CD4-positive, alpha-beta T cell treated with Interleukin-15 for 1 hour (primary cell): ENCODE measurements at regions not wholly inside any gene's neighbourhood (a gene's known extent, or its start where the extent isn't known, plus 50 kb on each side); places are given as distances from the start of the nearest gene placed in this dataset.
"Not testable (repeated sequence)": the region's sequence is repeated elsewhere in the genome, so short reads cannot be mapped to it uniquely, and the experiment has no call there.

Experiments
- DNase-seq: peaks from one replicate; pipeline ENCODE4 v3.0.0-alpha.2; 2020

GRCh38 chr4:49117951-49118350, 131.9 kb downstream of the CWH43 start:
- not testable (repeated sequence) for DNase-seq

DNA sequence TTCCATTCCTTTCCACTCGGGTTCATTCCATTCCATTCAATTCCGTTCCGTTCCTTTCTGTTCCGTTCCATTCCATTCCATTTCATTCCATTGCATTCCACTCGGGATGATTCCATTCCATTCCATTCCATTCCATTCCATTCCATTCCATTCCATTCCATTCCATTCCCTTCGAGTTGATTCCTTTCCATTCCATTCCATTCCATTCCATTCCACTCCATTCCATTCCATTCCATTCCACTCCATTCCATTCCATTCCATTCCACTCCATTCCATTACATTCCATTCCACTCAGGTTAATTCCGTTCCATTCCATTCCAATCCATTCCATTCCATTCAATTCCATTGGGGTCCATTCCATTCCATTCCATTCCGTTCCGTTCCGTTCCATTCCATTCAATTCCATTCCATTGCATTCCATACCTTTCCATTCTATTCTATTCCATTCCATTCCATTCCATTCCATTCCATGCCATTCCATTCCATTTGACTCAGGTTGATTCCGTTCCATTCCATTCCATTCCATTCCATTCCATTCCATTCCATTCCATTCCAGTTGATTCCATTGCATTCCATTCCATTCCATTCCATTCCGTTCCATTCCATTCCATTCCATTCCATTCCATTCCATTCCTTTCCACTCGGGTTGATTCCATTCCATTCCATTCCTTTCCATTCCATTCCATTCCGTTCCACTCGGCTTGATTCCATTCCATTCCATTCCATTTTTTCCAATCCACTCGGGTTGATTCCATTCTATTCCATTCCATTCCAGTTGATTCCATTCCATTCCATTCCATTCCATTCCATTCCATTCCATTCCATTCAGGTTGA, 132.5 kb downstream of the CWH43 start:
- DNase-seq = not testable (repeated sequence)

- not testable (repeated sequence) for DNase-seq
Observed at GRCh38 chr4:49119345-49119744, 133.3 kb downstream of the CWH43 start.

DNA sequence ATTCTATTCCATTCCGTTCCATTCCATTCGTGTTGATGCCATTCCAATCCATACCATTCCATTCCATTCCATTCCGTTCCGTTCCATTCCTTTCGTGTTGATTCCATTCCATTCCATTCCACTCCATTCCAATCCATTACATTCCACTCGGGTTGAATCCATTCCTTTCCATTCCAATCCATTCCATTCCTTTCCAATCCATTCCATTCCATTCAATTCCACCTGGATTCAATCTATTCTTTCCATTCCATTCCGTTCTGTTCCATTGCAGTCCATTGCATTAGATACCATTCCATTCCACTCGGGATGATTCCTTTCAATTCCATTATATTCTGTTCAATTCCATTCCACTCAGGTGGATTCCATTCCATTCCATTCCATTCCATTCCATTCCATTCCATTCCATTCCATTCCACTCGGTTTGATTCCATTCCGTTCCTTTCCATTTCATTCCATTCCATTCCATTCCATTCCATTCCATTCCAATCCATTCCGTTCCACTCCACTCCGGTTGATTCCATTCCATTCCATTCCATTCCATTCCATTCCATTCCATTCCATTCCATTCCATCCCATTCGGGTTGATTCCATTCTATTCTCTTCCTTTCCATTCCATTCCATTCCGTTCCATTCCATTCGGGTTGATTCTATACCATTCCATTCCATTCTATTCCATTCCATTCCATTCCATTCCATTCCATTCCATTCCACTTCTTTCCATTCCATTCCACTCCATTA, 134.1 kb downstream of the CWH43 start:
- DNase-seq = not testable (repeated sequence)

GRCh38 chr4:49120804-49121203, 134.7 kb downstream of the CWH43 start:
- DNase-seq = not testable (repeated sequence)

DNA sequence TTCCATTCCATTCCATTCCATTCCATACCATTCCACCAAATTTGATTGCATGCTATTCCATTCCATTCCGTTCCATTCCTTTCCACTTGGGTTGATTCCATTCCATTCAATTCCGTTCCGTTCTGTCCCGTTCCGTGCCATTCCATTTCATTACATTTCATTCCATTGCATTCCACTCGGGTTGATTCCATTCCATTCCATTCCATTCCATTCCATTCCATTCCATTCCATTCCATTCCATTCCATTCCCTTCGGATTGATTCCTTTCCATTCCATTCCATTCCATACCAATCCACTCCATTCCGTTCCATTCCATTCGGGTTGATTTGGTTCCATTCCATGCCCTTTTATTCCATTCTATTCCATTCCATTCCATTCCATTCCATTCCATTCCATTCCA, 140.4 kb downstream of the CWH43 start:
- not testable (repeated sequence) for DNase-seq

- DNase-seq = not testable (repeated sequence)
Observed at GRCh38 chr4:49126858-49127257, 140.8 kb downstream of the CWH43 start.

DNA sequence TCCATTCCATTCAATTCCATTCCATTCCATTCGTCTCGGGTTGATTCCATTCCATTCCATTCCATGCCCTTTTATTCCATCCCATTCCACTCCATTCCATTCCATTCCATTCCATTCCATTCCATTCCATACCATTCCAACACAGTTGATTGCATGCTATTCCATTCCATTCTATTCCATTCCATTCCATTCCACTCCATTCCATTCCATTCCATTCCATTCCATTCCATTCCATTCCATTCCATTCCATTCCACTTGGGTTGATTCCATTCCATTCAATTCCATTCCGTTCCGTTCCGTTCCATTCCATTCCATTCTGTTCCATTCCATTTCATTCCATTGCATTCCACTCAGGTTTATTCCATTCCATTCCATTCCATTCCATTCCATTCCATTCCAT, 143.3 kb downstream of the CWH43 start:
- DNase-seq = not testable (repeated sequence)

DNA sequence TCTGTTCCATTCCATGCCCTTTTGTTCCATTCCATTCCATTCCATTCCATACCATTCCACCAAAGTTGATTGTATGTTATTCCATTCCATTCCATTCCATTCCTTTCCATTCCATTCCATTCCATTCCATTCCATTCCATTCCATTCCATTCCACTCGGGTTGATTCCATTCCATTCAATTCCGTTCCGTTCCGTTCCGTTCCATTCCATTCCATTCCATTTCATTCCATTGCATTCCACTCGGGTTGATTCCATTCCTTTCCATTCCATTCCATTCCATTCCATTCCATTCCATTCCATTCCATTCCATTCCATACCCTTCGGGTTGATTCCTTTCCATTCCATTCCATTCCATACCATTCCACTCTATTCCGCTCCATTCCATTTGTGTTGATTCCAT, 143.8 kb downstream of the CWH43 start:
- not testable (repeated sequence) for DNase-seq

- DNase-seq = not testable (repeated sequence)
Observed at GRCh38 chr4:49130724-49131123, 144.6 kb downstream of the CWH43 start.

DNA sequence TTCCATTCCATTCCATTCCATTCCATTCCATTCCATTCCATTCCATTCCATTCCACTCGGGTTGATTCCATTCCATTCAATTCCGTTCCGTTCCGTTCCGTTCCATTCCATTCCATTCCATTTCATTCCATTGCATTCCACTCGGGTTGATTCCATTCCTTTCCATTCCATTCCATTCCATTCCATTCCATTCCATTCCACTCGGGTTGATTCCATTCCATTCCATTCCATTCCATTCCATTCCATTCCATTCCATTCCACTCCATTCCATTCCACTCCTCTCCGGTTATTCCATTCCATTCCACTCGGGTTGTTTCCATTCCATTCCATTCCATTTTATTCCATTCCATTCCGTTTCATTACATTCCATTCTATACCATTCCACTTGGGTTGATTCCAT, 151.0 kb downstream of the CWH43 start:
- DNase-seq = not testable (repeated sequence)

- DNase-seq = not testable (repeated sequence)
Observed at GRCh38 chr4:49137961-49138360, 151.9 kb downstream of the CWH43 start.

GRCh38 chr4:49138818-49139217, 152.7 kb downstream of the CWH43 start:
- not testable (repeated sequence) for DNase-seq

DNA sequence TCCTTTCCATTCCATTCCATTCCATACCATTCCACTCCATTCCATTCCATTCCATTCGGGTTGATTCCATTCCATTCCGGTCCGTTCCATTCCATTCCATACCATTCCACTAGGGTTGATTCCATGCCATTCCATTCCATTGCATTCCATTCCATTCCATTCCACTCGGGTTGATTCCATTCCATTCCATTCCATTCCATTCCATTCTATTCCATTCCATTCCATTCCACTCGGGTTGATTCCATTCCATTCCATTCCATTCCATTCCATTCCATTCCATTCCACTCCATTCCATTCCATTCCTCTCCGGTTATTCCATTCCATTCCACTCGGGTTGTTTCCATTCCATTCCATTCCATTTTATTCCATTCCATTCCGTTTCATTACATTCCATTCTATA, 153.4 kb downstream of the CWH43 start:
- not testable (repeated sequence) for DNase-seq

DNA sequence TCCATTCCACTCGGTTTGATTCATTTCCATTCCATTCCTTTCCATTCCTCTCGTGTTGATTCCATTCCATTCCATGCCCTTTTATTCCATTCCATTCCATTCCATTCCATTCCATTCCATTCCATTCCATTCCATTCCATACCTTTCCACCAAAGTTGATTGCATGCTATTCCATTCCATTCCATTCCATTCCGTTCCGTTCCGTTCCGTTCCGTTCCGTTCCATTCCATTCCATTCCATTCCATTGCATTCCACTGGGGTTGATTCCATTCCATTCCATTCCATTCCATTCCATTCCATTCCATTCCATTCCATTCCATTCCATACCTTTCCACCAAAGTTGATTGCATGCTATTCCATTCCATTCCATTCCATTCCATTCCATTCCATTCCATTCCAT, 154.3 kb downstream of the CWH43 start:
- DNase-seq = peak; percentile 22

GRCh38 chr4:49141955-49142354, 155.9 kb downstream of the CWH43 start:
- DNase-seq = not testable (repeated sequence)

GRCh38 chr4:49147143-49147542, 161.1 kb downstream of the CWH43 start:
- not testable (repeated sequence) for DNase-seq

DNA sequence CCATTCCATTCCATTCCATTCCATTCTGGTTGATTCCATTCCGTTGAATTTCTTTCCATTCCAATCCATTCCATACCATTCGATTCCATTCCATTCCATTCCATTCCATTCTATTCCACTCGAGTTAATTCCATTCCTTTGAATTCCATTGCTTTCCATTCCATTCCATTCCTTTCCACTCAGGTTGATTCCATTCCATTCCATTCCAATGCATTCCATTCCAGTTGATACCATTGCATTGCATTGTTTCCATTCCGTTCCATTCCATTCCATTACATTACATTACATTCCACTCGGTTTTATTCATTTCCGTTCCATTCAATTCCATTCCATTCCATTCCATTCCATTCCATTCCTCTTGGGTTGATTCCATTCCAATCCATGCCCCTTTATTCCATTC, 161.5 kb downstream of the CWH43 start:
- not testable (repeated sequence) for DNase-seq

DNA sequence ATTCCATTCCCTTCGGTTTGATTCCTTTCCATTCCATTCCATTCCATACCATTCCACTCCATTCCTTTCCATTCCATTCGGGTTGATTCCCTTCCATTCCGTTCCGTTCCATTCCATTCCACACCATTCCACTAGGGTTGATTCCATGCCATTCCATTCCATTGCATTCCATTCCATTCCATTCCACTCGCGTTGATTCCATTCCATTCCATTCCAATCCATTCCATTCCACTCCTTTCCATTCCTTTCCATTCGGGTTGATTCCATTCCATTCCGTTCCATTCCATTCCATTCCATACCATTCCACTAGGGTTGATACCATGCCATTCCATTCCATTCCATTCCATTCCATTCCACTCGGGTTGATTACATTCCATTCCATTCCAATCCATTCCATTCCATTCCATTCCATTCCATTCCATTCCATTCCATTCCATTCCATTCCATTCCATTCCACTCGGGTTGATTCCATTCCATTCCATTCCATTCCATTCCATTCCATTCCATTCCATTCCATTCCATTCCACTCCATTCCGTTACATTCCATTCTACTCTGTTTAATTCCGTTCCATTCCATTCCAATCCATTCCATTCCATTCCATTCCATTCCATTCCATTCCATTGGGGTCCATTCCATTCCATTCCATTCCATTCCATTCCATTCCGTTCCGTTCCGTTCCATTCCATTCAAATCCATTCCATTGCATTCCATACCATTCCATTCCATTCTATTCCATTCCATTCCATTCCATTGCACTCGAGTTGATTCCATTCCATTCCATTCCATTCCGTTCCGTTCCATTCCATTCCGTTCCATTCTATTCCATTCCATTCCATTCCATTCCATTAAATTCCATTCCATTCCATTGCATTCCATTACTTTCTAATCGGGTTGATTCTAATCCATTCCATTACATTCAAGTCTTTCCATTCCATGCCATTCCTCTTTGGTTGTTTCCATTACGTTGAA, 163.2 kb downstream of the CWH43 start:
- not testable (repeated sequence) for DNase-seq

GRCh38 chr4:49150351-49151083, 164.4 kb downstream of the CWH43 start:
- not testable (repeated sequence) for DNase-seq

DNA sequence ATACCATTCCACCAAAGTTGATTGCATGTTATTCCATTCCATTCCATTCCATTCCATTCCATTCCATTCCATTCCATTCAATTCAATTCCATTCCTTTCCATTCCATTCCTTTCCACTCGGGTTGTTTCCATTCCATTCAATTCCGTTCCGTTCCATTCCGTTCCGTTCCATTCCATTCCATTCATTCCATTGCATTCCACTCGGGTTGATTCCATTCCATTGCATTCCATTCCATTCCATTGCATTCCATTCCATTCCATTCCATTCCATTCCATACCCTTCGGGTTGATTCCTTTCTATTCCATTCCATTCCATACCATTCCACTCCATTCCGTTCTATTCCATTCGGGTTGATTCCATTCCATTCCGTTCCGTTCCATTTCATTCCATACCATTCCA, 166.9 kb downstream of the CWH43 start:
- DNase-seq = not testable (repeated sequence)
